ENCODE measurements at regions not wholly inside any gene's neighbourhood (a gene's known extent, or its start where the extent isn't known, plus 50 kb on each side); places are given as distances from the start of the nearest gene placed in this dataset.
"Not testable (repeated sequence)": the region's sequence is repeated elsewhere in the genome, so short reads cannot be mapped to it uniquely, and the experiment has no call there.

DNA sequence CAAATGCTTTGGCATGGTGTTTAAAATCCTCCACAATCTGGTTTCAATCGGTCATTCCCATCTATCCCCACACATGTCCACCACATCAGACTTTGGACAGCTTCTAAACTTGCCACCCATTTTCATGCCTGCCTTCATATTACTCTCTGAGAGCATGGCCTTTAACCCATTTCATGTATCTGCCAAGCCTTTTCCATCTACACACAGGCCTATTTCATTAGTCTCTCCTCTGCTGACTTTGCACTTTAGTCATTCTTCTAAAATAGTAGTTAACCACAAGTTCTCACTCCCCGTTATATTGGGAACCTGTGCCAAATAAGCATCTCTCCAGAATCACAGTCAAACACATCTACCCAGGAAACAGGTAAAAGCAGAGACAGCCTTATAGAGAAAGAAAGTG lies 142.2 kb downstream of the MZT1 start:
- DNase-seq (ENCODE audit: low spot score) = no peak

DNA sequence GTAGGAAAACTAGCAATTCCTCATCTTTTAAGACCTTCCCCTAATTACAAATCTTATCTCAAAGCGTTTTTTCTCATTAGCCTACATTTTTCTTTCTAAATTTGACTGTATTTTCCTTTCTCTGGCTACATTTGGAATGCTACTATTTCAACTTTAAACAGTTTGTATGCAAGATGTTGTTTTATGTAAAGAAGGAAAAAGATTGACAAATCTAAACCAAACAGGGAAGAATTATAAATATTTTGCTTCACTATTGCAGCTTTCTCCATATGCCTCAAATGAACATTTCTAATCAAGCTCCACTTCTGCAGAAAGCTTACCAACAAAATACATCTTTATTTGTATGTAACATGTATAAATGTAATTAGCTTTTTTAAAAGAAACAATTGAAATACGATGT lies 156.2 kb downstream of the MZT1 start:
- no peak for DNase-seq (ENCODE audit: low spot score)

DNA sequence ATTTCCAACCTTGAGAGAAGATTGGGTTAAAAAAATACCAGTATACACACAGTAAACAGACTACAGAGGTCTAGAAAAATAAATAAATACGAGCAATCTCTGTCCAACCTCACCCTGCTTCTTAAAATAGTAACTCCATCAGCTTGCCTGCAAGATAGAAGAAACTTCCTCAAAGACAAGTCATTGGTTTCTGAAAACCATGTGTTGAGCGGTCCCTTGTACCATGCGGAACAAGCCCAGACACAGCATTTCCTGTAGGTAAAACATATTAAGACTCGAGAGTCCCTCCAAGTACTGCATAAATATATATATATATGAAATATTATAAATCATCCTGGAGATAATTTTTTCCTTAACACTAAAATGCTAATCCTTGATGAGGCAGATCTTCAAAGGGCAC lies 157.4 kb downstream of the MZT1 start:
- no peak for DNase-seq (ENCODE audit: low spot score)

DNA sequence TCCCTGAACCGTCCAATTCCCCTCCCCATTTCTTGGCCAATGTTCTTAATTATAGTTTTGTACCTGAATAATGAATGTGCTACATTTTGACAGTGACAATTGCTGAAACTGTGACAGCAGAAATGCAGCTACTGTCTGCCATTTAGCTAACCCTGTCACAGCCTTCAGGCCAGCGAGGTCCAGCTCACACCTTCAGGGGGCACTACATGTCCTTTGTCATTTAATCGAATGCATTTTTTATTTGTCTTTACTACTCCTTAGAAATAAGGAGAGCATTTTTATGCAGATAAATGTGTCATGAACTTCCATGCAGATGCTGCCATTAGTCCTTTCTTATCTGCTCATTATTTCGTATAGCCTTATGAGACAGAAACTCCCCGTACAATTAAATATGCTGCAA lies 159.9 kb downstream of the MZT1 start:
- DNase-seq (ENCODE audit: low spot score) = no peak

DNA sequence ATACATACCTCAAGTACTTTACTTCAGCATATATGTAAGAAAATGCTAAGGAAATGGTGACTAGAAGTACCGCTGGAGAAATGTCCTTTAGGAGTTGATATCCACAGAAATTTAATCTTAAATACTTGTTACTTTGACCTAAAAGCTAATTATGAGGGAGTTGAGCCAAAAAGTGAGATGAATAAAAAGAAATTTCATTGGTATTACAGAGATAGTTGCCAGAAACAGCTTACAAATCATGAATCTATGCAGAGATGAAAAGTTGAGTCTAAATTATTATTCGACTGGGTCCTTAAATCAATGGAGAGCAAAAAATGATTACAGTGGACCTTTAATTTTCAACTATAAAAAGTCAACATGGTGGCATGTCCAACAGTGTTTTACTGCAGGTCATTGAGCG lies 160.9 kb downstream of the MZT1 start:
- no peak for DNase-seq (ENCODE audit: low spot score)

DNA sequence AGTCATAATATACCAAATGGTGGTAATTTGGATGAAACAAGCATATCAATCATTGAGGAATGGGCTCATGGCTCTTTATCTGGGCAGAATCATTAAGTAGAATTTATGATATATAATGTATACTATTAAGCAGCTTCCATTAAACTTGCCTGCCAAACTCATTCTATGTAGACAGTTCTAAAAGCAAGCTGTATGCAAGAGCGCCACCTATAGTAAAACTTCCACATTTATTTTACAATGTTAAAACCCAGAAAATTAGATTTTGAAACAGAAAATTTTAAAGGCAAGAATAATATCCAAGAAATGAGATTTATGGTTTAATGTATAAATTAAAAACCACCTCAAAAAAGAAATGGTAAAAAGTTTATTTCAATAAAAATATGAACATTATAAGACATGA lies 161.5 kb downstream of the MZT1 start:
- DNase-seq (ENCODE audit: low spot score) = no peak

DNA sequence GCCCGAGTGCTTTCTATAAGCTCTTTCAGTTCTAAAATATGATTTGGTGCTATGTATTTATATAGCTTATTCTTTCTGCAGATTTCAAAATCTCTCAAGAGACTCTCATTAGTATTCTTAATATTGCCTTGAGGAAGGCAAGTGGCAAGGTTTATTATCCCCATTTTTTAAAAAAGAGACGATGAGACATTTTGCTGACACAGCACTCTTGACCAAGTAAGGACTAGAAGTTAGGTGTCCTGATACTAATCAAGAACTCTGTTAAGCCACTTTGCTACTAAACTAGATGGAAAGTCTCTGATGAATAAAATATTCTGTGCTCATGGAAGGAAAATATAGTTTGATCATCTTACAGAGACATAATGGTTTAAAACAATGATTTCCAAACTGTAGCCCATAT lies 164.7 kb downstream of the MZT1 start:
- no peak for DNase-seq (ENCODE audit: low spot score)

DNA sequence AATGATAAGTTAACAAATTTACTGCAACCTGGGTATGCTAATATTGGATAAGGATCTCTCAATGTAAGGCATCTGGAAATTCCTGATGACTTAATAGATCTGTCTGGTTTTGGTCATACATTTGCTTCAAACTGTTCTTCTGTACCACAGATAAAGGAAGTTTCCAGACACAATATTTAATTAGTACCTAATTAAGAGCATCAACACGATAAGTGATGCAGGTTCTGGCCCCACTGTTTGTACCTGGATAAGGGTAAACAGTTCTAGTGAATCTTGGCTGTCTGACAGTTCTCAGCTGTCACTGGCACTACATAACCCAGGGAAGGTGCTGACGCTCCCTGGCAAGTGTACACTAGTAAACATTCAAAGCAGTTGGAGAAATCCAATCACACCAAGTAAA lies 165.6 kb downstream of the MZT1 start:
- DNase-seq (ENCODE audit: low spot score) = no peak

DNA sequence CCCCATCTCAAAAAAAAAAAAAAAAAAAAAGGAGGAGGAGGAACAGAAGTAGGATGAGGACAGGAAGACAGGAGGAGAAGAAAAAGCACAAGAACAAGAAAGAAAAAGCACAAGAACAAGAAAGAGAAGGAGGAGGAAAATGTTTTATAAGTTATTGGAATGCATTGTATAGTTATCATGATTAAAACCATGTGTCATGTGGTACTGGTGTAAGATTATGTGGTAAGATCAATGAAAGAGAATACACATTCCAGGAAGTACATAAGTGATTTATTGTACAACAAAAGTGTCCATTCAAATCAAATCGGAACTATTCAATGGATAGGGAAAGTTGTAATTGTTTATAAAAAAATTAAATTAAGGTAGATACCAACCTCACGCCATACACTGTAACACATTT lies 167.7 kb downstream of the MZT1 start:
- no peak for DNase-seq (ENCODE audit: low spot score)

DNA sequence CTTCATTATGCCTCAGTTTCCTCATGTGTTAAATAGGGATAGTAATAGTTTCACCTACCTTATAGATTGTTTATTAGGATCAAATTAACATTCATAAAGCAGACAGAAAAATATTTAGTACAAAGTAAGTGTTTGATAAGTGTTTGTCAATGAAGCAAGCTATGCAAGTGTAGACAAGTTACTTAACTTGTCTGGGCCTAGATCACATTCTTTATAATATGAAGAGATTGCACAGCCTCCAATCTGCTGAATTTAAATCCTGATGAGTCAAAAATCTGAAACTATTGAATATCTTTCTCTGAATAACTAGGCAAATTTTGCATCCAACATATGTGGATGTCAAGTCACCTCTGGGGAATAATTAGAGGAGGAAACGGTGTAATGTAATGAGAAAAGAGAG lies 170.5 kb downstream of the MZT1 start:
- DNase-seq (ENCODE audit: low spot score) = no peak

DNA sequence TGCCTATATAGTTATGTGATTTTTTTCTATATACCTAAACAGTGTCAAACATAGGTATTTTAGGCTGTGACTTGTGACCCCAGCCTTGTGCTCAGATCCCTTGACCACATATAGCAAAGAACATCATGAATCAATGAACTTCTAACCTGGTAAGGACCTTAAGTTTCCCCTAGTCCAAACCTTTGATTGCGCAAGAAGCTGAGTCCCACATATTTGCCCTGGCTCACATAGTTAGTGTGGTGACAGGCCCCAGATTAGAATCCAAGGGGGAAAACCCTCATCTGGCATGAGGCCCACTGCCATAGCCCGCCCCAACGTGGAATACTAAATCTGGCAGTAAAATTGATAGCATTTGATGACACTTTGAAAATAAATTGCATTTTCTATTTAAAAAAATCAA lies 171.8 kb downstream of the MZT1 start:
- DNase-seq (ENCODE audit: low spot score) = no peak

DNA sequence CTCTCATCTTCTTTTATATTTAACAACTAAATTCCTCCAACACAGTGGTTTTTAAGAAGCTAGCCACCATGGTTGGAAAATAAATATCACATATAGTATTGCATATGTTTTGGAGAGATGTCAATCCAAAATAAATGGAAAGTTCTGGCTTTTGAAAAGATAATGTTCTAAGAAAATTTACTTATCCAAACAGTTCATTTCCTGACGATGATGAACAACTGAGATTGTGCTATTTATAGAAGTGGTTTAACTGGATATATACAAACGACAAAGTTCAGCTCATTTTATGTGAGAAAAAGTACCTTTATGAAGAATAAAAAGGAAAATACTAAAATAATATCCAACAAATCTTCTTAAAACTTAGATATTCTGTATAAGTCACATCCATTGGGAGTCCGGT lies 174.7 kb downstream of the MZT1 start:
- no peak for DNase-seq (ENCODE audit: low spot score)

DNA sequence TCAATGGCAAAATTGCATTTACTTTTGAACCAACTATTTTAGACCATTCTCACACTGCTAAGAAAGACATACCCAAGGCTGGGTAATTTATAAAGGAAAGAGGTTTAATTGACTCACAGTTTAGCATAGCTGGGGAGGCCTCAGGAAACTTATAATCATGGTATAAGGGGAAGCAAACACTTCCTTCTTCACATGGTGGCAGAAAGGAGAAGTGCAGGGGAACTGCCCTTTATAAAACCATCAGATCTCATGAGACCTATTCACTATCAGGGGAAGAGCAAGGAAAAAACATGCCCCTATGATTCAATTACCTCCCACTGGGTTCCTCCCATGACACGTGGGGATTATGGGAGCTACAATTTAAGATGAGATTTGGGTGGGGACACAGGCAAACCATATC lies 181.5 kb downstream of the MZT1 start:
- not testable (repeated sequence) for DNase-seq (ENCODE audit: low spot score)

DNA sequence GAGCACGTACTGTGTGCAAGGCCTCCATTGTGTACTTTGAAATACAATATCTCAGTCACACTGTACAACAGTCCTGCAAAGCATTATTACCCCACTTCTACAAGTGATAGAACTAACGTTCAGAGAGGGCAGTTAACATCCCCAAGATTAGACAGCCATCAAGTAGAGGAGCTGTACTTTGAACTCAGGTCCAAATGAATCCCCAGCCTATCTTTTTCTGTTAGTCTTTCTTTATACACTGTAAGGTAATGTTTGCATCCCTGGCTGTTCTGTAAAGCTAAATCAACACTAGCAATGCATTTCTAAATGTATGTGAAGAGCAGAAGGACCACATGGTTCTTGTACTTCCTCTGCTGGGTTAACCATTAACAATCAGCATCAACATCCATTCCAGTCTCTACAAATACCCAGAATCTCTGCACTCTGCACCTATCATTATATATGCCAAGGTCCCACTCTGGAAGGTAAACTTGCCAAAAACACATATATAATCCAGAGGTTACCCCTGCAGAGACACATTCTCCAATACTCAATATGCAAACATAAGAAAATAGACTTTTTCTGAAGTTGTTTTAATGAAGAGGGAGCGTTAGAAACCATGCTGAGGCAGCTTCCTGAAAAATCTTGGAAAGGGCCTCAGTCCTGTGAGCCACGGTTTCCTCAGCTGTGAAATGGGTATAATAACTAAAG lies 182.3 kb downstream of the MZT1 start:
- no peak for DNase-seq (ENCODE audit: low spot score)

DNA sequence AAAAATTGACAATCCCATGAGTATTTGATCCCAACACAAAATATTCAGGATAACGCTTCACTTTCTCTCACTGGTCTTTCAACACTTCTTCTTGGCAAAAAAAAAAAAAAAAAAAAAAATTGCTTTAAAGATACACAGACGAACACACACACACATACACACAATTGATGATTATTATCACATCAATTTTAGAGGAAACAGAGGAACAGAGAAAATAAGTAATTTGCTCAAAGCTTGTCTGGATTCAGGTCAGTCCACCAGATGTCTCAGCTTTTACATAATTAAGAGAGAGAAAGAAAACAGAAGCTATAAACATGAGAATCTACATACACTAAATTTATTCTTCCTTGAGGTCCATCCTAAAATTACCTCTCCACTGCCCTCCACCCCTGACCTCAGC lies 183.4 kb downstream of the MZT1 start:
- no peak for DNase-seq (ENCODE audit: low spot score)

DNA sequence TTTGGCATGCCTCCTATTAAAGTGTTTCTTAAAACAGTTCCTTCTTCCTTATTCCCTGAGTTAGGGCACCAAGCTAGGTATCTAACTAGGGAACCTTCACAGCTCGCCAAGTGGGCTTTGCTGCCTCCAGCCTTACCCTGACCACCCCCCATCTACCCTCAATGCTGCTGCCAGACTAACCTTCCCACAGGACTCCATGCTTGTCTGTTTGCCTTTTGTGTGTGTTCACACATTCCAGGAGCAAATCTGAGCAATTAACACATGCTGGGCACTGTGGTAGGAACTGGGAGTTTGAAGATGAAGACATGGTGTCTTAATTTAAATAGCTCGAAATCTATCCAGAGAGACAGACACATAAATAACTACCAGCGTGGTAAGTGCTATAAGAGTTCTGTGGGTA lies 185.2 kb downstream of the MZT1 start:
- no peak for DNase-seq (ENCODE audit: low spot score)

DNA sequence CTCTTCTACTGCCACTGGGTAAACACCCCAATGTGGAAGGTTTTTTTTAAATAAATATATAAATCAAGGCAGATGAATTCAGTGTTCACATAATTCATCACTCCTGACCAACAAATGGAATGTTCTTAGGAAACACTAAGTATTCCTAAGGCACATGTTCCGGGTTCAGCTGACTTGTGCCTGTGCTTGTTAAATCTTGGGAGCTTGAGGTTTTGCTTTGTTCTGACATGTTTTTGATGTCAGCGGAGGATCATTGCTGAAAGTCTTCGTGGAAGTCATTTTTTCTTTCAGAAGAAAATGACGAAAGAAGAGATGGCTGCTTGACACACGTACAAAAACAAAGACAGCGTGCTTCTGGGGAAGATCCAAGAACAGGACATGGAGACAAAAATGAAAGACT lies 185.8 kb downstream of the MZT1 start:
- DNase-seq (ENCODE audit: low spot score) = no peak

DNA sequence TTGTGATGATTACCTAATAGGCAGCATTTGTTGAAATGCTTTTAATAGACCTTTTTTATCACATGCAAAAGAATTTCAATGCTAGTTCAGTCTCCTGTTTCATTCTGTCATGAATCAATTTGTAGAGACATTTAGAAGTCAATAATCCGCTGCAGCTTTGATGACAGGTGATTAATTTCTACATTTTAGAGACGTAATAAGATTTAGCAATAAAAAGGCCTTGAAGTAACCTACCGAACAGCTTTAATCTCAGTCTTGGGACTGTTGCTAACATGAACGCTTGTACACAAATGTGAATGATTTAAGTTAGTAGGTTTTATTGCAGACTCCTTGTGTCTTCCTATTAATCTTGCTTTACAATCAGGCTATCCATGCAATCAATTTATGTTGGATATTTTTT lies 186.5 kb downstream of the MZT1 start:
- no peak for DNase-seq (ENCODE audit: low spot score)

DNA sequence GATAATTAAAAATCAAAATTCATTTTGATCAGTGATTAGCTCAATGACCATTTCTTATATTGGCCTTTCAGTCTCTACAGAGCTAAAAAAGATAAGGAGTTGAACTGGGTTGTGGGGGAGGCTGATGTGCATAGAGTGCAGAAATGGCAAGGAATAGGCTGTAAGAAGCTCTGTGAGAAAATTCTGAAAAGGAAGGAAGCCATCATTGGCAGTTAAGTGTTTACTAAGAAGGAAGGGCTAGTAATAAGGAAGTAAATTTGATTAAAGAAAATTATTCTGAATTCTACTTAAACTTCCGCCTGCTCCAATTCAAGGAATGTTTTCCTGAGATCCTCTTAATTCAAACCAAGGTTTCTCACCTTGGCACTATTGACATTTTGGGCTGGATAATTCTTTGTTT lies 187.5 kb downstream of the MZT1 start:
- no peak for DNase-seq (ENCODE audit: low spot score)

DNA sequence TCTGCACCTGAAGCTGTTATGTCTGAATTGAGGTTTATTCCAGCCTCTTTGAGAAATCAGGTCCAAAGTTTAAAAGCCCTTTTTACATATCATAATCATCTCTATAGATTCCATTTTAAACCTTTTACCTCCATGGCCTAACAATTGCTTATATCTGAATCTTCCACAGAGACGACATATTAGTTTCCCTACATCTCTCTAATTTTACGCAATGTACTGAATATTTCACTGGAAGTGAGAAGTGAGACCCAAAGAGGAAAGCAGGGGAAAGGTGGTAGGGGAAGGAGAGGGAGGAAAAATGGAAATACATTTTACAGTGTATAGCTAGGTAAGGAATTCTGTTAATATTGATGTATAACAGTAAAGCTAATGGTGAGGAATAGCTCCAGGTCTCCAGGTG lies 189.6 kb downstream of the MZT1 start:
- no peak for DNase-seq (ENCODE audit: low spot score)

DNA sequence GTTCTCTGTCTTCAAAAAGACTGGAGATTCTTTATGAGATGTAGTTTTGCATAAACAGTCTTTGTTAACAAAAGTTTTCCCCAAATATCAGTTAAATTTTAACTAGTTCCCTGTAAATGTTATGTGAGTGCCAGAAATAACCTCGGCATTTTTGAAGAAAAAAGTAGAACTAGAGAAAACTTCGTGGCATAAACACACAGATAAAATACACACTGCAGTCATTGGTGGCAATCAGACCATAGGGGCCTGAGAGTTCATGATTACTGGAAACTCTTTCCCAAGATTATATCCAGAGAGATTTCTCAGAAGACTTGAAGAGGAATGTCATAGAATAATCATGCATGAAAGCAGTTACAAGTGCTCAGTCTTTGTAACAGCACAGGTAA lies 190.0 kb downstream of the MZT1 start:
- DNase-seq (ENCODE audit: low spot score) = no peak

DNA sequence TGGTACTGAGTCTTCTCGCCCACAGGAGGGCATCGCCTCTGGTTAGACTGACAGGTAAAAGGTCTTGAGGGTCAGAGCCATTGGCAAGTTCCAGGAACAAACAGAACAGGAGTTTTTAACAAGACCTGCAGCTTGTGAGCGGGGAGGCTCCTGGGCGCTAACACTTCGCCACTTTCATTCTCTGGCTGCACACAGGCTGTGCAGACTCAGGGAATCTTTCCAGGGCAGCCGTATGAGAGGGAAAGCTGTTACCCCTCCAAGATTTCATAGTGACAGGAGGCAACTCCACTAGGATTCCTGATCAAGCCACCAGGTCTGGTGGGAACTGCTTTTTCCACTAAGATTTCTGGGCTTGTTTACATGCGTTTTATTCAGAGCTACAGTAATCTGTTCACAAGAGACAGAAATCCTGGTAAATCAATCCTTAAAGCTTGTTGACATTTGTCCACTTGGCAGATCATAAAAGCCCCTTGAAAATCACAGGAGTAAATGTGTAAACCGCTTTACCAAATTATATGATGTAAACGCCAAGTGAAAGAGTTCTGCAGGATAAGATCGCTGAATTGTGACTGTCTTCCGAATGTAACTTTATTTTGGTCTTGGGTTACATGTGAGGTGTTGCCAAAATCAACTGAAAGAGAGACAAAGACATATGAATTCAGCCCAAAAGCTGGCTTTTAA lies 190.6 kb downstream of the MZT1 start:
- DNase-seq (ENCODE audit: low spot score) = no peak

DNA sequence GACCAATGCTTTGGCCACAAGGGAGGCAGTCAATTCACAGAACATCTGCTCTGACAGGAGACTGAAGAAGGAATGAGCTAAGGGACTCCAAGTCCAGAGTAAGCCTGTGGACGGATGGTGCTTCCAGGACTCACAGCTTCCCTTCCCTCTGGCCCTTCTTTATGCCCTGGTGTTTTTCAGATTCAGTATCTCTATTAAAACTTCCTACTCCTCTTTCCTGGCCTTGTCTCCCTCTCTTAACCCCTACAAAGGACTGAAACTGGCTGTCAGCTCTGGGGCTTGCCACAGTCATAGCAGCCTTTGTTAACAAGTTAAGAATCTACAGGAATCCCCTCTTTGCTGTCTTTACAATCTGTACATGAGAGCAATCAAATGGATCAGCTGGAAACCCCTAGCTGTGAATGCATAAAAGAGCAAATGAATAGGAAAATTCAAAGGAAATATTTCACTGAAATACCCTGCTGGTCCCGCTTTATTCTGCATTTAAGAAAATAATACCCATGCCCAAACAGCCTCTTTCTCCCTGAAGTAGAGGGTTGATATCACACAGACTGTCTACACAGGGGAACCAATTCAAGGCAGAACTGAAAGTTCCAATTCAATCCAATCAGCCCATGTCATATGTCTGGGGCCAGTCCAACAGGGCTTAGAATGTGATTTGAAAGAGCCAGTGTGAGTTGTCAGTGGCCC lies 192.3 kb downstream of the MZT1 start:
- no peak for DNase-seq (ENCODE audit: low spot score)

DNA sequence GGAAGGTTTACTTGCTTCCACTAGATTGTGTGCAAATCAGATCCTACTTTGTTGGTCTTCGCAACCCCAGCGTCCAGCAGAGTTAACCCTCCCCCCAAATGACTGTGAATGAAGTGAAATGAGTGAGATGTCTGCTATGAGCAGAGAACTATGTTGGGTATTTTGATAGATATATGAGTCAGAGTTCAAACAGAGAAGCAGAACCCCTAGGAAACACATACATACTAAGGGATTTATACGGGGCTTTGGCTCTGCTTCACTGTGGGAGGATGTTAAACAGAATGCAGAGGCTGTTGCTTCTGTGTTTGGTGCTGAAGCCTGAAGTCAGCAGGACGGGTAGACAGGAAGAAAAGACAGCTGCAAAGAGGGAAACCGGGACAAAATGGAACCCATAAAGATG lies 197.0 kb downstream of the MZT1 start:
- DNase-seq (ENCODE audit: low spot score) = peak; percentile 33
